ENCODE measurements at regions not wholly inside any gene's neighbourhood (a gene's known extent, or its start where the extent isn't known, plus 50 kb on each side); places are given as distances from the start of the nearest gene placed in this dataset.

DNA sequence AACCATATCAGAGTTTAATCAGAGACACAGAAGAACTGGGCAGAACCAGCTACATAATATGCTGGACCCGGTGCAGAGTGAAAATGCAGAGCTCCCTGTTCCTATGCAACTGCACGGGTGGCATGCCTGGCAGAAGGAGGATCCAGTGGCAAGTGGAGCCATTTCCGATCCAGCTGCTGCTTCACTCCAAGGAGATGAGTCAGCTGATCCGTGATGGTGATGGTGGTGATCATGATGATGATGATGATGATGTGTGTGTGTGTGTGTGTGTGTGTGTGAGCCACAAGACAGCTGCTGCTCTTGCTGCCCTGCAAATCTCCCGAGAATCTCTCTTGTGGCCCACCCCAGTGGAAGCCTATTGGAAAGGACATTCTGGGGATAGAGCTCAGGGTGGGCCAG, 133.0 kb downstream of the URB2 start:
- TF ChIP-seq, protein P1, sequence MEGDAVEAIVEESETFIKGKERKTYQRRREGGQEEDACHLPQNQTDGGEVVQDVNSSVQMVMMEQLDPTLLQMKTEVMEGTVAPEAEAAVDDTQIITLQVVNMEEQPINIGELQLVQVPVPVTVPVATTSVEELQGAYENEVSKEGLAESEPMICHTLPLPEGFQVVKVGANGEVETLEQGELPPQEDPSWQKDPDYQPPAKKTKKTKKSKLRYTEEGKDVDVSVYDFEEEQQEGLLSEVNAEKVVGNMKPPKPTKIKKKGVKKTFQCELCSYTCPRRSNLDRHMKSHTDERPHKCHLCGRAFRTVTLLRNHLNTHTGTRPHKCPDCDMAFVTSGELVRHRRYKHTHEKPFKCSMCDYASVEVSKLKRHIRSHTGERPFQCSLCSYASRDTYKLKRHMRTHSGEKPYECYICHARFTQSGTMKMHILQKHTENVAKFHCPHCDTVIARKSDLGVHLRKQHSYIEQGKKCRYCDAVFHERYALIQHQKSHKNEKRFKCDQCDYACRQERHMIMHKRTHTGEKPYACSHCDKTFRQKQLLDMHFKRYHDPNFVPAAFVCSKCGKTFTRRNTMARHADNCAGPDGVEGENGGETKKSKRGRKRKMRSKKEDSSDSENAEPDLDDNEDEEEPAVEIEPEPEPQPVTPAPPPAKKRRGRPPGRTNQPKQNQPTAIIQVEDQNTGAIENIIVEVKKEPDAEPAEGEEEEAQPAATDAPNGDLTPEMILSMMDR (IDR thresholded peaks at IDR 0.05; ENCODE audit: control extremely low read depth in 1 of 3, insufficient read depth in 1 of 3, low read depth in 1 of 3, low read length in 3 of 3), result no peak
- TF ChIP-seq SUZ12 (IDR thresholded peaks at IDR 0.05; ENCODE audit: low read length) (no peak), ZNF274 (IDR thresholded peaks at IDR 0.05; ENCODE audit: borderline replicate concordance, extremely low read depth, low read length) (no peak), CREB1 (IDR thresholded peaks at IDR 0.05) (no peak), YY1 (IDR thresholded peaks at IDR 0.05; ENCODE audit: low read depth, low read length) (no peak), POLR2A (IDR thresholded peaks at IDR 0.05; ENCODE audit: control extremely low read depth in 1 of 2, low read depth in 2 of 2, low read length in 2 of 2) (no peak), MAFK (IDR thresholded peaks at IDR 0.05; ENCODE audit: low read depth, low read length) (no peak), NRF1 (IDR thresholded peaks at IDR 0.05; ENCODE audit: low read depth, low read length) (no peak), NANOG (IDR thresholded peaks at IDR 0.05; ENCODE audit: insufficient read depth, low read depth, low read length, poor library complexity, severe bottlenecking) (no peak), POLR2AphosphoS5 (IDR thresholded peaks at IDR 0.05; ENCODE audit: low read depth, low read length) (no peak), RFX5 (IDR thresholded peaks at IDR 0.05; ENCODE audit: borderline replicate concordance, low read depth, low read length) (no peak), SIN3A (conservative IDR thresholded peaks at IDR 0.05 in 1 of 2, IDR thresholded peaks at IDR 0.05 in 1 of 2; ENCODE audit: low read depth in 1 of 2, low read length in 2 of 2) (no peak)
- TF ChIP-seq, protein P2, sequence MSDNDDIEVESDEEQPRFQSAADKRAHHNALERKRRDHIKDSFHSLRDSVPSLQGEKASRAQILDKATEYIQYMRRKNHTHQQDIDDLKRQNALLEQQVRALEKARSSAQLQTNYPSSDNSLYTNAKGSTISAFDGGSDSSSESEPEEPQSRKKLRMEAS (IDR thresholded peaks at IDR 0.05), result no peak
- TF ChIP-seq, protein P3, sequence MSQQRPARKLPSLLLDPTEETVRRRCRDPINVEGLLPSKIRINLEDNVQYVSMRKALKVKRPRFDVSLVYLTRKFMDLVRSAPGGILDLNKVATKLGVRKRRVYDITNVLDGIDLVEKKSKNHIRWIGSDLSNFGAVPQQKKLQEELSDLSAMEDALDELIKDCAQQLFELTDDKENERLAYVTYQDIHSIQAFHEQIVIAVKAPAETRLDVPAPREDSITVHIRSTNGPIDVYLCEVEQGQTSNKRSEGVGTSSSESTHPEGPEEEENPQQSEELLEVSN (IDR thresholded peaks at IDR 0.05), result no peak
